Inflammatory macrophage treated with lipopolysaccharide for 1 hour (primary cell): ENCODE measurements at regions not wholly inside any gene's neighbourhood (a gene's known extent, or its start where the extent isn't known, plus 50 kb on each side); places are given as distances from the start of the nearest gene placed in this dataset.
"Not testable (repeated sequence)": the region's sequence is repeated elsewhere in the genome, so short reads cannot be mapped to it uniquely, and the experiment has no call there.

ENCODE experiments used
- DNase-seq, 2 donors: peaks; one replicate each; pipeline ENCODE4 v3.0.0-alpha.2; 2020 to 2022

DNA sequence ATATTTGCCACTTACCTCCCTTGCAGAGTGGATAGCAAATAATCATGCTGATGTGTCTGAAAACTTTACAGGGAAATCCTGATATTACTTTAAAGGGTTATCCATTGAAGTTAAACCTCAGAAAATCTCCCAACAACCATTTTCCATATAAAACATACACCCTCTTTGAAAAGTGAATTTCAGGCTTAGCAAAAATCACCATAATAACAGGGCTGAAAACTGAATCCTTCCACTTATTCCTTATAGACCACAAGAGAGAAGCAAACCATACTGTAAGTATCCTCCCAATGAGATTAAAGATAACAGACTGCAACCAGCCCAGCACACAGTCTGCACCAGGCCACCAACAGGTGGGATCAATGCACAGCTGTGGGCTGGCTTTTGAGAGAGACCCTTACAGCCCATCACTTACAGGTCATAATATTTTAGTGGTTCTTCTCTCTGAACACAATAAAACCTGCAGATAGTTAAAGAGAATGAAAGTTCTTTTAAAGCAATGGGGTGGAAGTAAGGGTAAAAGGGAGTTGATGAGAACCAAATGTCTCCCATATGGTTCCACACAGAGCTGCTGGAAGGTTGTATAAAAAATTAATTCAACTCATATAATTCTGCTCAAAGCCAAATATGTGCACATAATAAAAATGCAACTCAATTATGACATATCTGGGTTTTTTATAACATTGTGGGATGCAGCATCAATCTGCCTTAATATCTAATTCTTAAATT is 376.2 kb upstream of the GRAMD2B start:
- DNase-seq = no peak

DNA sequence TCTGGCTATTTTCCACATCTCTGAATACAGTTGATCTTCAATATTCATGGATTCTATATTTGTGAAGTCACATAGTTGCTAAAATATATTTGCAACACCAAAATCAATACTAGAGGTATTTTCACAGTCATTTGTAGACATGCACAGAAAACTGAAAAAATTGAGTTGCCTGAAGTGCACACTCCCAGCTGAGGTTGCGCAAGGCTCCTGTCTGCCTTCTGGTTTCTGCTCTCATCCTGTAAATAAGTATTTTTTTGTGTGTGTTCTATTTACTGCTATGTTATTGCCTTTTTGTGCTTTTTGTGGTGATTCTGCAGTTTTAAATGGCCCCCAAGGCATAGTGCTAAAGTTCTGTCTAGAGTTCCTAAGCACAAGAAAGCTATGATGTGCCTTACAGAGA is 371.1 kb upstream of the GRAMD2B start:
- no peak for DNase-seq

DNA sequence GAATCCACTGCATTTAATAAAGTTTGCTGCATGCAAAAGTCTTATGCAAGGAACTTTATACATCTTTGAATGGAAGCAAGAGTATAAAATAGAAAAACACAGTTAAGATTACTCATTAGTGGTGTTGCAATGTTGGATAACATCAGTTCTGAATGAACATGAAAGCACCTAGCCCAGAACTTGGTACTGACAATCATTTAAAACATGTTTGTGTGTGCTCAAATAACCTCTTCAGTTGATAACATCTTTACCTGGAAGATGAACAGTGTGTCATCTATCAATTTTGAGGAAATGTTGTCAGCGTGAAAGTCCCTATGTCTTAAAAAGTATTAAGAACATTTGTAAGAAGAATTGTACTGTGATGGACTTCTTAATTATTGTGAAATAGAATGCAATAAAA is 370.4 kb upstream of the GRAMD2B start:
- DNase-seq = no peak

DNA sequence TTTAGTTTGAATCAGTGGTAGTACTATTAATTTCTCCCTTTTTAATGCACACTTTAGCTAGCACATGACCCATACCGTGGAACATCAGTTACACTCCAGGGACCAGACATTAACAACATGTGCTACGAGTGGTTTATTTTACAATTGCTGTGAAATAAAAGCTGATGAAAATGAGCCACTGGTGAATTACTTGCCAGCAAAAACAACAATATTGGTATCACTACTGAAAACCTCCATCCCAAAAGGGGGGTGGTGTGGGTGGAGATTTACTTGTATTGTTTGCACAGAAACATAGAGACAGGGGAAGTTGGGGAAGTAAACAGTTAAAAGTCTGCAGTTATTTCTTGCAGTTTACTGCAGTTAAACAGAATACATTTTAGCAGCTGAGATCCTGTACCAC is 369.6 kb upstream of the GRAMD2B start:
- no peak for DNase-seq

DNA sequence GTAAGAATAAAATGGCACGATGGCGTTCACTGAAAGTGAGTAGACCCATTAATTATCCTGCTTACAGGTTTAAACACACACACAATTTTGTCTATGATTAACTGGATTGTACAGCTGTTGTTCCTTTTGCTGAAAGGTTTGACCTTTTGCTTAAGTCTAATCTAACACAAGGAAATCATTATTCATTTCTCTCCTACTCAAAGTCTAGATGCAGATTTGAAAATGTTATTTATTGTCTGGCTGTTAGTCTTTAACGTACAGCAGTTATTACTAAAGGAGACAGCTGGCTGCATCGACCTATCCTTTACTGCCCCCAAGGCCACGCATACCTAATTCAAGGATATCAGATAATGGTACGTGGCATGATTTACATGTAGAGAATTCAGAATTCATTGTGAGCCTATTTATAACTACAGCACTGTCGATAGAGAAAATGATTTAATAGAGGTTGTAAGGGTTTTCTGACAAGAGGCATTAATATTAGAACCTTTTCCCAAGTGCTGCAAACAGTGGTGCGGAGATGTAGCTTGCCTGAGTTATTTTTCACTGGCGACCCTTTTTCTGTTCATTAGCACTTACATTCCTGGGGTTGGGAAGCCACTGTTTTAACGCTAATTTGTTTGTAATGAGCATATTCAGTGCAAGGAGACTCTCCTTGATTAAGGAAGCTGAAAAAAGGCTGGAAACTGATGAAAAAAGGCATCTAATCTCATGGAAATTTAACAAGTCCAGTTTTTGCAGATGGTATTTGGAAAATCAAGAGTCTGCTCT is 368.4 kb upstream of the GRAMD2B start:
- no peak for DNase-seq

DNA sequence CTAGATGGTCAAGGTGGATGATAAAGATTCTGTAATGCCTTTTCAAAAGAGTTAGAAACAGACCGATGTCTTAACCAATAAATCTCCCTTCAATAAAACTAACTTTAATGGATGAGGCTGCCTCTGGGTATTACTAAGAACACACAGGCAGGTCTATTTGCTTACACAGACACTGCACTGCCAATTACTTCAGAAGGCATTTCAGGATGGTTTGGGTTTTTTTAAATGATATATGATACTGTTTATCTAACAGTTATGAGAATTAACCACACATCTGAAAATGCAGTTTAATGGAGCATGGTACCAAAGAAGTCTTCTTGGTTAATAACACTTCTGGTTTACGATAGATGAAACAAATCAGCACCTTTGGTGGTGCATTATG is 367.9 kb upstream of the GRAMD2B start:
- no peak for DNase-seq

DNA sequence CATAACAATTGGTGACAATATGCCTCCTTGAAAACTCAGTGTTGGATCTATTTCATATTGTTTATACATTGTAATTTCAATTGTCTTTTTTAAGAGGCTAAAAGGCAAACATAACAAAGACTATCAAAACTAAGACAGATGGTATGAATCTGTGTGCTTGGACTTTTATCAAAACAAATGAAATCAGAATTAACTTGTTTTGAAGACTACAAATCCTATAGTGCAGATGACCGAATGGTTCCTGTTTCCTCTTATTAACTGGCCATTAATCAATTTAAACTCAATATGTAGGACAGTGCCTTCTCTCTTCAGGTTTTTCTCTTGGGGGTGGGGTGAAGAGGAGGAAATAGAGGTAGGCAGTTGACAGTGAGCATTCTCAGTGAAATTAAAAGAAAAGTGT is 366.9 kb upstream of the GRAMD2B start:
- DNase-seq = no peak

DNA sequence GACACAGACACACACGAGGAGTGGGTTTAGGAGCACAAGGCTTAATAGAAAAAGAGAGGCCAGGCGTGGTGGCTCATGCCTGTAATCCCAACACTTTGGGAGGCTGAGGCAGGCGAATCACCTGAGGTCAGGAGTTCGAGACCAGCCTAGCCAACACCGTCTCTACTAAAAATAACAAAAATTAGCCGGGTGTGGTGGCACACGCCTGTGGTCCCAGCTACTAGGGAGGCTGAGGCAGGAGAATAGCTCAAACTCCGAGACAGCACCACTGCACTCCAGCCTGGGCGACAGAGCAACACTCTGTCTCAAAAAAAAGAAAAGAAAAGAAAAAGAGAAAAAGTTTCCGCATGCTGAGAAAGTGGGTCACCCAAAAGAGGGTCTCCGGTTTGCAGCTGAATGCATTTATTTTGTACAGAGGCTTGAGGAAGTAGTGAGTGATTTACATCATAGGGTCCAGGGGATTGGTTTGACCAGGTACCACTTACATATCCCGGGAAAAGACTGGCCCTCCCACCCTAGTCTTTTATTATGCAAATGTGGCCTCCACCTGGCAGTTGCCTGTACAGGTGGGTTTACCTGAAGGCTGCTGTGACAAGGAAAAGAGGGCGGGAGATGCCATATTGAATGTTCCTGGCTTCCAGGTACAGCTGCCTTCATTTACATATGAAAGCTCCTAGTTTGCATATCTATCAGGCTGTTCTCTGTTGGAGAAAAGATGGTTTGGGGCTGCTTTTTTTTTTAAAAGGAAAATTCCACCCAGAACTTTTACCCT is 366.2 kb upstream of the GRAMD2B start:
- no peak for DNase-seq

DNA sequence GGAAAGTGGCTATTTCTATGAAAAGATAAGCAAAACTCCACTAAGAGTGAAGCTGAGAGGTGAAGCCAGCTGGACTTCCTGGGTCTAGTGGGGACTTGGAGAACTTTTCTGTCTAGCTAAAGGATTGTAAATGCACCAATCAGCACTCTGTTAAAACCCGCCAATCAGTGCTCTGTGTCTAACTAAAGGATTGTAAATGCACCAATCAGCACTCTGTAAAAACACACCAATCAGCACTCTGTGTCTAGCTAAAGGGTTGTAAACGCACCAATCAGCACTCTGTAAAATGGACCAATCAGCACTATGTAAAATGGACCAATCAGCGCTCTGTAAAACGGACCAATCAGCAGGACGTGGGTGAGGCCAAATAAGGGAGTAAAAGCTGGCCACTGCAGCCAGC is 364.8 kb upstream of the GRAMD2B start:
- DNase-seq = not testable (repeated sequence)

DNA sequence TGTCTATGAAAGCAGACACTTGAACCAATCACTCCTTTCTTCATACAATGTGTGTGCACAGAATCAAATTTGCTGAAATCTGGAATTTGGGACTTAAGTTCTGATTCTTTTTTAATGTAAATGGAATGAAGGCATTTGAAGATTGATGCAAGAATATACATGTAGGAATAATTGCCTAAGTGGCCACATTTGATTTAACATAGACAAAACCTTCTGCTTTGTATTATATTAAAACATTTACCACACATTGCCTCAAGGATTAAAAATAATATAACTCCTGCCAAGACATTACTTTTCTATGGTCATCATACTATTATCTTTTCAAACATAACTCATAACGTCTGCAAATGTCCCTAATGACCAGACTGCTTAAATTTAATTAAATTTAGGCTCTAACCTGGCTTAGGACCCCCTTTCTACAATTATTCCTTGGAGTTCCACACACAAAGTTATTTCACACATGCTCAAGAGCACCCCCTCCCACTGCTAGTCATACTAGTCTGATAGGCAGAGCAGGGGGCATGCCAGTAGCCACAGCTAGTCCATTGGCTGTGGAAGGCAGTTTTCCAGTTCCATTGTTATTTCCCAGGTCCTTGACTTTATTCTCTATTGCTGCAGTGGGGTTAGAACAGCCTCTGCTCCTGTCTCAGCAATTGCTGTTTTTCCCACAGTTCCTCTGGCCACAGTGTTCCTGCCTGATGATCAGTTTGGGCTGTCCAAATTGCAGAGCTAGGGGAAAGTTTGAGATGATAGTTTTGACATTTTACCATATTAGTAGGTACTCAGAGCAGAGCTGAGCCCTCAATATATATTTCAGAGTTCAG is 360.6 kb upstream of the GRAMD2B start:
- no peak for DNase-seq

DNA sequence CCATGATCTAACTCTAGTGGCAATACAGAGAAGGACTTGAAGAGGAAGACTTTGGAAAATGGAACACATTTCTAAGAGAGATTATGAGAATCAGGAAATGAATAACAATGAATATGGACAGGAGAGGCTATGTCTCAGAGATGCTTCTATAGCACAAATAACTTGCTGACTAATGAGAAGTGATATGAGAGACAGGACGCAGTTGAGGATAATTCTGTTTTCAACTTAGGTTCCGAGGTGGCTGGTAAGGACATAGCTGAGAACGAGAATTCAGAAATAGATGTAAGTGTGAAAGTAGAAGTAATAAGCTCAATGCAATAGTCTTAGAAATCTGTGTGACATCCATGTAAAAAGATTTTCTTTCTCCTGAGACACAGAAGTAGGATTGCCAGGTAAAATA is 358.1 kb upstream of the GRAMD2B start:
- DNase-seq = no peak

DNA sequence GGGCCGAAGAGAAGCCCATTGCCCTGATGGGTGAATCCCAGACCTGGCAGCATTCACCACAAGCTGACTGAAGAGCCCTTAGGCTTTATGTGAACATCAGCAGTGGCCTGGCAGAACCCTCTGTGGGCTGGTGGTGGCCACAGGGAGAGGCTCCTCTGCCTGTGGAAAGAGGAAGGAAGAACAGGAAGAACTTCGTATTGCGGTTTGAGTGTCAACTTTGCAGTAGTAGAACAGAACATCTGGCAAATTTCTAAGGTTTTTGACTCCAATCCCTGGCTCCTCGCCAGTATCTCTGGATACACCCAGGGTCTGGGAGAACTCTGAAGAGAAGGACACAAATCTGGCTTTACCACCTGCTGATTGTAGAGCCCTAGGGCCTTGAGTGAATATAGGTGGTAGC is 356.4 kb upstream of the GRAMD2B start:
- no peak for DNase-seq

DNA sequence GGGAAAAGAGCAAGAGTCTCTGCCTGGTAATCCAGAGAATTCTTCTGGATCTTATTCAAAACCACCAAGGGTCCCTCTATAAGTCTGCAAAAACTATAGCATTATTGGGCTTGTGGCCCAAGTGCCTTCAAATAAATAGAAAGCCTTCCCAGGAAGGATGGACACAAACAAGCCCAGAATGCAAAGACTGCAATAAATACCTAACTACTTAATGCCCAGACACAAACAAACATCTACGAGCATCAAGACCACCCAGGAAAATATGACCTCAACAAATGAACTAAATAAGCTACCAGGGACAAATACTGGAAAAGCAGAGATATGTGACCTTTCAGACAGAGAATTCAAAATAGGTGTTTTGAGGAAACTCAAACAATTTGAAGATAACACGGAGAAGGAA is 355.8 kb upstream of the GRAMD2B start:
- no peak for DNase-seq

DNA sequence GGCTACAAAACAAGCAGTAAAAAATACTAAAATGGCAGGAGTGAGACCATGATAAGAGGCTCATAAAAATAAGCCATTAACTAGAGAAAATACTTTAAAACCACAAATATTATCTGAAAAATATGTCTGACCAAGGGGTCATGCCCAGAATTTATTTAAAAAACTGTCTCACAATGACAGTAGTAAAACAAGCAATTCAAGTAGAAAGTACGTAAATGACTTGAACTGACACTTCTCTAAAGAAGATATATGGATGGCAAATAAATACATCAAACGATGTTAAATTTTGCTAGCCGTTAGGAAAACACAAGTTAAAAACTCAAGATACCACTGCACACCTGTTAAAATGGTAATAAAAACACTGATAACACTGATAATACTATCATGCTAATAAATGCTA is 353.9 kb upstream of the GRAMD2B start:
- DNase-seq = no peak

DNA sequence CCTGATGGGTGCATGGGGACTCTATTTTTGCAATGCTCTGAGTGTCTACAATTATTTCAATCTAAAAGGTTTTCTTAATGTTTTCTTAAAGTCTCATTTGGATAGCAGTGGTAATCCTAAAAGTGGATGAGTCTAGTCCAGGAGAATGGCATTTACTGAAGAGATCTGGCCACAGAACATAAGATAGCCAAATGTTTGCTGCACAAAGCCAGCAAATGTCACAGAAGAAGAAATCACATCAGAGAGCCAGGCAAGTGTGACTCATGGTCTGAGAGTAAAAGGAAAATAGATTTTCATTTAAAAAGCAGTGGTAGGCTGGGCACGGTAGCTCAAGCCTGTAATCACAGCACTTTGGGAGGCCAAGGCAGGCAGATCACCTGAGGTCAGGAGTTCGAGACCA is 352.7 kb upstream of the GRAMD2B start:
- DNase-seq = no peak

DNA sequence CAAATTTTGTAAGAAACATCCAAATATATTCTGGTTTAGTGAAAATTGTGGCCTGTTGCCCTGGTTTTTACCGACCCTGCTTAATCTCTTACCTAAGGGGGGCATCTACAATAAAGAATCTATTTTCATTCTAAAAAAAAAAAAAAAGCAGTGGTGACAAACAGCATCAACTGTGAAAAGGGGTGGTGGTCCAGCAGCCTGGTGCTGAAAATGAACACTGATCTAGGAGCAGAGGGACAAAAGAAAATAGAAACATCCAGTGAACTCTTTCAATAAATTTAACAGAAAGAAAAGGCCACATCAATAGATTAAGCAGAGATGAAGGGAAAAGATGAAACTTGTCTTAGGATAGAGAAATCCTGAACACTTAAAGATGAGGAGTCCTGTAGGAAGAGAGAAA is 348.7 kb upstream of the GRAMD2B start:
- DNase-seq = no peak

DNA sequence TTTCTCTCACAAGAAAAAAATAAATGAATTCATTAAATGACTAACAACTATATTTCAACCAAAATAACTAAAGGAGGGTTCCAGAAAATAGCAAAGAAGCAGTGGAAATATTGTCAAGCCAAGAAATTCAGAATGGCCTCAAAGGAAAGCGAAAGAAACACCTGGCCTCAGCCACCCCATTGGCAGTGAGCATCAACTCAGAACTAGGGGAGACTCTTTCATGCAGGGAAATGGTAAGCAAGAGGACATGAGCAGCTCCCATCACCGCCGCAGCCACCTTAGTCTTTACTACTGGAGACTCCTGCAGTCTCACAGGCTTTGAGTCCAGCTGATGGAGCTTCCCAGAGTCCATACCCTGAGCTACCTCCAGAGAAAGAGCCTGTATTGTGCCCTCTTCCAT is 343.9 kb upstream of the GRAMD2B start:
- no peak for DNase-seq

DNA sequence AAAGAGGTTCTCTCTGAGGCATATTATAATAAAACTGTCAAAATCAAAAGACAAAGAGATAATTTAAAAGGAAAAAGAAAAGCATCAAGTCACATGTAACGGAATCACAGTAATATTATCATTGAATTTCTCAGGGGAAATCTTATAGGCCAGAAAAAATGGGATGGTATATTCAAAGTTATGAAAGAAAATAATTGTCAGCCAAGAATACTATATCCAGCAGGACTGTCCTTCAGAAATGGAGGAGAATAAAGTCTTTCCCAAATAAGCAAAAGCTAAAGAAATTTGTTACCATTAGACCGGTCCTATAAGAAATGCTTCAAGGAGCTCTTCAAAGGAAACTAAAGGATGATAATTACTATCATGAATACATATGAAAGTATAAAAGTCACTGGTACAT is 342.0 kb upstream of the GRAMD2B start:
- no peak for DNase-seq

DNA sequence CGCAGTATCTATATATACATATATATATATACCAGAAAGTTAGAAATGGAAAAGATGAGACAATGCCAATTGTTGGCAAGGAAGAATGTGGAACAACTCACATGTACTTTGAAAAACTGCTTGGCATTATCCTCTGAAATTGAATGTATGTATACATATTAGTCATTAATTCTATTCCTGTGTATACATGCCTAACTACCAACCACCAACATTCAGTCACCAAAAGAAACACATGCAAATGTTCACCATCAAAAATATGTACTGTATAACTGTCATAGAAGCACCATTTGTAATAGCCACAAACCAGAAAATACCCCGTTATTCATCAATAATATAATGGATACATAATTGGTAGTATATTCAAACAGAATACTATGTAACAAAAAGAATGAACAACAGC is 330.2 kb upstream of the GRAMD2B start:
- no peak for DNase-seq

DNA sequence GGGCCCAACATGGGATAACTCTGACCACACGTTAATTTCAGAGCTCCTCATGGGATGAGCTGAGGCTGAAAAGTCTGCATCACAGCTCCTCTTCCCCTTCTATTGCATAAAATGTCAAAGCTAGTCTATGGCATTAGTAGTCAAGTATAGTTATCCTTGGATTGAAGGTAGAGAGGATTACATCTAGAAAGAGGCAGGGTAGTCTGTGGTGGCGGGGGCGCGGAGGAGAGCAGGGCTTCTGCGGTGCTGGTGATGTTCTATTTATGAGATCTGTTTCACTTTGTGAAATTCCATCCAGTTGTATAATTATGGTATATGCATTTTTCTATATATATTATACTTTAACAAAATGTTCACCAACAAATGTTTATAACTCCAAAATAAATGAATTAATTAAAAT is 329.5 kb upstream of the GRAMD2B start:
- no peak for DNase-seq

DNA sequence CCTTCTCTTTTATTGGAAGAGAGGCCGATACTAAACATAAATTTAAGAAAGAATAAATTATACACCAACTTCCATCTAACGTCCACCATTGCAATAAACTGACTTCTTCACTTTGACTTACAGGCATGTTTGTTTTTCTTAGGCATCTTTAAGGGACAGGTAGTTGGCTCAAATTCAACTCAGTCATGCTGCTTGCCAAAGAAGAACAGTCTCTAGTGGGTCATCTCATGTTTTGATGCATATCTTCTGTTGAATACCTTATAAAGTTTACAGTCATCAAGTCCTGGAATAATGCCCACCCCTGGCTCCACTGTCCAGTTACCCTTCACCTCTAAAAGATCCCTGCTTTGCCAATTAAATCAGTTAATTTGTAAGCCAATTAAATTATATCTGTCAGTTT is 328.2 kb upstream of the GRAMD2B start:
- DNase-seq = no peak

DNA sequence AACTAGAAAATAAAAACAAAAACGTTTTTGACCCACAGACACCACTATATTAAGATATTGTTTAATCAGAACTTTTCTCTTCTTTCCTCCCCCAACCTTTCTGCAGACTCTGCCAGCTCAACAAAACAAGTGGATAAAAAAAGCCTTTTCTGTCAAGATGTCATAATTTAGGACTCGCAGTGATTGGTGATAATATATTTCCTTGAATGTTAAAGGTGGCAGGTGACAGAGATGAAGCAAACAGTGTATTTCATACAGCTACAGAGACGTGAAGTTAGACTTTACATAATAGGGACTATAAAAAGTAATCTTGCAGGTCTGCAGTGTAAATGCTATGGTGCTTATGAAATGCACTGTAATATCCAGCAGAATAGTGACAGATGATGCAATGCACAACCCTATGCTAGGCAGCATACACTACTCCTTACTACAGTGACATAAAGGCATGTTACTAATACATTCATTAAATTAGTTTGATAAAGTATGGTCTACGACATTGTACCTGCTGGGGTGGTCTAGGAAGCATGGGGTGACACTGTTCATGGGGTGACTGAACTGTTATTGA is 326.7 kb upstream of the GRAMD2B start:
- DNase-seq = no peak

DNA sequence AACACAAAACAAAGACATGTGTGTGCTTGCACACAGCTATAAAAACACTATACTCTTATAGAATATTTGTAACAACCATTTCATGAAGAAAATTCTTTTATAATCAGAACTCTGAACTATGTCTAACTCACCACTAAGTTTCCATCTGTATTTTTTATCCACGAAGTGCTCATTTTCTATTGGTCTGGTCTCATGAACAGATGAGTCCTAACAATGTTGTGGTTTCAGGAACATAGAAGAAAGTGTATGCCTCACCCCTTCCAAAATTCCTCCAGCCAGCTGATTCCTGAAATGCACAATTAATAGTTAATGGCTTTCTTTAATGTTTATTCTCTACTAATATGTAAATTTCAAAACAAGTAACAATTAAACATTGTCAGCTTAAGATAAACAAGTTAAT is 325.3 kb upstream of the GRAMD2B start:
- no peak for DNase-seq
